ENCODE measurements at regions not wholly inside any gene's neighbourhood (a gene's known extent, or its start where the extent isn't known, plus 50 kb on each side); places are given as distances from the start of the nearest gene placed in this dataset.

DNA sequence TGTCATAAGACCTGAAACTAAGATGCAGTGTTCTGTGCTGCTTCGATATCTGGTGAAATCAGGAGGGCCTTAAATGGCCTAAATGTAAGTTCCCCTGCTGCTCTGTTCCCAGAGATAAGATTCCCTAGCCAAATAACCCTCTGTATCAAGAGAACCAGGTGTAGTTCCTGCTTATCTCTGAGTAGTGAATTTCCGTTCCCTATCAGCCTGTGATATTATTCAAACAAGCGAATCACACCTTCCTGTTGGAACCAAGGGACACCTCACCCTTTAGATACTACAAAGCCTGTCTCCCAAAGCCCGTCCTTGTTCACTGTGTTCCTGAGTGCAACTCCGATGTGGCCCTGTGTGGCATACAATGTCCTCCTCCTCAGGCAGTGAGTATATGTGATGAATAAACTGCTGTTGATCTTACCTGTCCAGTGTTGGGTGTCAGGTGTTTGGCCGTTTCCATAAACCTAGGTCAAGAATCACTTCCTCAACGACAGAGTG lies 52.2 kb upstream of the COCH start:
- ChIA-PET CTCF (interaction anchor here (1.3 kb wide), 1 partner anchor 18 kb away, joined by 3 read pairs; no protein-coding TSS in a partner anchor), POLR2A (no interaction called here)
- no peak for DNase-seq (ENCODE audit: extremely low spot score)
- TF ChIP-seq, protein P1, sequence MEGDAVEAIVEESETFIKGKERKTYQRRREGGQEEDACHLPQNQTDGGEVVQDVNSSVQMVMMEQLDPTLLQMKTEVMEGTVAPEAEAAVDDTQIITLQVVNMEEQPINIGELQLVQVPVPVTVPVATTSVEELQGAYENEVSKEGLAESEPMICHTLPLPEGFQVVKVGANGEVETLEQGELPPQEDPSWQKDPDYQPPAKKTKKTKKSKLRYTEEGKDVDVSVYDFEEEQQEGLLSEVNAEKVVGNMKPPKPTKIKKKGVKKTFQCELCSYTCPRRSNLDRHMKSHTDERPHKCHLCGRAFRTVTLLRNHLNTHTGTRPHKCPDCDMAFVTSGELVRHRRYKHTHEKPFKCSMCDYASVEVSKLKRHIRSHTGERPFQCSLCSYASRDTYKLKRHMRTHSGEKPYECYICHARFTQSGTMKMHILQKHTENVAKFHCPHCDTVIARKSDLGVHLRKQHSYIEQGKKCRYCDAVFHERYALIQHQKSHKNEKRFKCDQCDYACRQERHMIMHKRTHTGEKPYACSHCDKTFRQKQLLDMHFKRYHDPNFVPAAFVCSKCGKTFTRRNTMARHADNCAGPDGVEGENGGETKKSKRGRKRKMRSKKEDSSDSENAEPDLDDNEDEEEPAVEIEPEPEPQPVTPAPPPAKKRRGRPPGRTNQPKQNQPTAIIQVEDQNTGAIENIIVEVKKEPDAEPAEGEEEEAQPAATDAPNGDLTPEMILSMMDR (IDR thresholded peaks at IDR 0.05; ENCODE audit: control extremely low read depth, extremely low read depth, low read depth, missing control alignments), result no peak
